ENCODE measurements at regions not wholly inside any gene's neighbourhood (a gene's known extent, or its start where the extent isn't known, plus 50 kb on each side); places are given as distances from the start of the nearest gene placed in this dataset.

DNA sequence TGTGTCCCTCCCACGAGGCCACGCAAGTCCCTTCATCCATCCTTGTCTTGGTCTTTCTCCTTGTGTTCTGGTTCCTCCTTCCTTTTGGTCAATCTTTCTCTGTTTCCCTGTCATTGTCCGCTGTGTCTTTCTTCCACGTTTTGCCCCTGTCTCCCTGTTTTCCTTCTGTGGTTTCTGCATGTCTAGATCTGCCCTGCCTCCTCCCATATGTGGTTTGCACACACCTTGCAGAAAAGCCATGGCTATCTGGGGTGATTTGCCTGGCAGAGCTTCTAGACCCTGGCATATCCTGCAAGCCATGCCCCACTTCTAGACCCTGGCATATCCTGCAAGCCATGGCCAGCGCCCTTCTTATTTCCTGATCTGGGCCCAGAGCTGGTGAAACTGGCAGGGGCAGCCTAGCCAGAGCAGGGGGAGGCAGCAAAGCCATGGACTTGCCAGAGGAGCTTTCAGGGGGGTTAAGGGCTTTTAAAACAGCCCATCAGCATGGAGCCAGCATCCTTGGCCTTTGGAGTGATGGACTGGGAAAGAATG lies 131.6 kb upstream of the NECTIN1 start (continued):
- TF ChIP-seq SPEN (CRISPR knock-in tag; IDR thresholded peaks at IDR 0.05; ENCODE audit: low read depth) (no peak), TCF7 (IDR thresholded peaks at IDR 0.05; ENCODE audit: low read depth) (no peak), ELF4 (CRISPR knock-in tag; IDR thresholded peaks at IDR 0.05; ENCODE audit: borderline replicate concordance) (no peak), ATF7 (IDR thresholded peaks at IDR 0.05) (no peak), ATF7 (CRISPR knock-in tag; IDR thresholded peaks at IDR 0.05) (no peak)

DNA sequence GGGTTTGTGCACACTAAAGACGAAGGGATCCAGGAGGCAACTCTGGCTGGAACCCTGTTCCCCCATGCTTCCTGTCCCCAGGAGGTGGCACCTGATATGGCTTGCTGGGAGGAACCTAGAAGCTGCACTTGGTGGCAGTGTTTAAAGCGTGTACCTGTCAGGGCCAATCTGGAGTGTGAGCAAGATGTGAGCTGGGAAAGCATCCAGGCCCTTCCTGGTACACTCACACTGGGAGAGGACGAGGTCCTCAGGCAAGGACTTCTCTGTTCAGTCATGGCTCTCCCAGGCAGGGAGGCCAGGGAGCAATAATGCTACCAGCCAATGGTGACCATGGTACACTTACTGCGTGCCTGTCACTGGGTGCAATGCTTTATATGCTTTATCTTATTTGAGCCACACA lies 130.7 kb upstream of the NECTIN1 start:
- H3K9ac ChIP-seq (ENCODE audit: insufficient read depth, low read depth, low read length) = no peak overlapping the region
- no peaks in the 10 kb centered on the region for H3K4me1 ChIP-seq (ENCODE audit: insufficient read depth, low read length)
- ATAC-seq (no peak), DNase-seq (ENCODE audit: low spot score) (no peak), FAIRE-seq (no peak)
- H3K4me2 ChIP-seq (ENCODE audit: low read depth, low read length) = no peak overlapping the region
- intact Hi-C loops (cut with micrococcal nuclease; ENCODE audit: unreplicated experiment) (no loop called here), in situ Hi-C loops (cut with HindIII; ENCODE audit: extremely low pct_ligation_motif_present, low pct_unique_long_range_greater_than_20kb) (no loop called here)
- no peak overlapping the region for H2AFZ ChIP-seq (ENCODE audit: low read length)
- no peaks in the 10 kb centered on the region for H3K79me2 ChIP-seq (ENCODE audit: insufficient read depth, low read length)
- no peaks in the 10 kb centered on the region for H3K36me3 ChIP-seq (replicated peaks in 1 of 2; ENCODE audit: control insufficient read depth in 1 of 2, insufficient read depth in 2 of 2, low read length in 2 of 2)
- WGBS (ENCODE audit: low lambda C conversion rate) = 20% methylated on average over 1 of the region's 4 CpGs
- H3K27me3 ChIP-seq (ENCODE audit: control insufficient read depth in 1 of 2, insufficient read depth in 2 of 2, low read length in 2 of 2) = peaks cover 3 to 51% of the 10 kb centered on the region in 2 experiments; a peak in 3 of 5 replicates
- BruUV-seq (replicated peaks) = no TSS peak
- TF ChIP-seq MAFG (CRISPR knock-in tag; IDR thresholded peaks at IDR 0.05) (no peak), ARHGAP35 (CRISPR knock-in tag; IDR thresholded peaks at IDR 0.05; ENCODE audit: borderline replicate concordance) (no peak), DNMT1 (CRISPR knock-in tag; IDR thresholded peaks at IDR 0.05) (no peak), MTA1 (CRISPR knock-in tag; IDR thresholded peaks at IDR 0.05; ENCODE audit: borderline replicate concordance) (no peak), SCMH1 (CRISPR knock-in tag; IDR thresholded peaks at IDR 0.05; ENCODE audit: borderline replicate concordance) (no peak), TCF7L2 (IDR thresholded peaks at IDR 0.05; ENCODE audit: low read depth, low read length) (no peak)
- TF ChIP-seq, protein P1, sequence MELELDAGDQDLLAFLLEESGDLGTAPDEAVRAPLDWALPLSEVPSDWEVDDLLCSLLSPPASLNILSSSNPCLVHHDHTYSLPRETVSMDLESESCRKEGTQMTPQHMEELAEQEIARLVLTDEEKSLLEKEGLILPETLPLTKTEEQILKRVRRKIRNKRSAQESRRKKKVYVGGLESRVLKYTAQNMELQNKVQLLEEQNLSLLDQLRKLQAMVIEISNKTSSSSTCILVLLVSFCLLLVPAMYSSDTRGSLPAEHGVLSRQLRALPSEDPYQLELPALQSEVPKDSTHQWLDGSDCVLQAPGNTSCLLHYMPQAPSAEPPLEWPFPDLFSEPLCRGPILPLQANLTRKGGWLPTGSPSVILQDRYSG (CRISPR knock-in tag; IDR thresholded peaks at IDR 0.05) = no peak
- TF ChIP-seq, protein P2, sequence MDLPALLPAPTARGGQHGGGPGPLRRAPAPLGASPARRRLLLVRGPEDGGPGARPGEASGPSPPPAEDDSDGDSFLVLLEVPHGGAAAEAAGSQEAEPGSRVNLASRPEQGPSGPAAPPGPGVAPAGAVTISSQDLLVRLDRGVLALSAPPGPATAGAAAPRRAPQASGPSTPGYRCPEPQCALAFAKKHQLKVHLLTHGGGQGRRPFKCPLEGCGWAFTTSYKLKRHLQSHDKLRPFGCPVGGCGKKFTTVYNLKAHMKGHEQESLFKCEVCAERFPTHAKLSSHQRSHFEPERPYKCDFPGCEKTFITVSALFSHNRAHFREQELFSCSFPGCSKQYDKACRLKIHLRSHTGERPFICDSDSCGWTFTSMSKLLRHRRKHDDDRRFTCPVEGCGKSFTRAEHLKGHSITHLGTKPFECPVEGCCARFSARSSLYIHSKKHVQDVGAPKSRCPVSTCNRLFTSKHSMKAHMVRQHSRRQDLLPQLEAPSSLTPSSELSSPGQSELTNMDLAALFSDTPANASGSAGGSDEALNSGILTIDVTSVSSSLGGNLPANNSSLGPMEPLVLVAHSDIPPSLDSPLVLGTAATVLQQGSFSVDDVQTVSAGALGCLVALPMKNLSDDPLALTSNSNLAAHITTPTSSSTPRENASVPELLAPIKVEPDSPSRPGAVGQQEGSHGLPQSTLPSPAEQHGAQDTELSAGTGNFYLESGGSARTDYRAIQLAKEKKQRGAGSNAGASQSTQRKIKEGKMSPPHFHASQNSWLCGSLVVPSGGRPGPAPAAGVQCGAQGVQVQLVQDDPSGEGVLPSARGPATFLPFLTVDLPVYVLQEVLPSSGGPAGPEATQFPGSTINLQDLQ (CRISPR knock-in tag; IDR thresholded peaks at IDR 0.05) = no peak
- TF ChIP-seq, protein P3, sequence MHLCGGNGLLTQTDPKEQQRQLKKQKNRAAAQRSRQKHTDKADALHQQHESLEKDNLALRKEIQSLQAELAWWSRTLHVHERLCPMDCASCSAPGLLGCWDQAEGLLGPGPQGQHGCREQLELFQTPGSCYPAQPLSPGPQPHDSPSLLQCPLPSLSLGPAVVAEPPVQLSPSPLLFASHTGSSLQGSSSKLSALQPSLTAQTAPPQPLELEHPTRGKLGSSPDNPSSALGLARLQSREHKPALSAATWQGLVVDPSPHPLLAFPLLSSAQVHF (CRISPR knock-in tag; IDR thresholded peaks at IDR 0.05) = no peak
- no peak overlapping the region for H3K4me3 ChIP-seq (replicated peaks in 1 of 3; ENCODE audit: insufficient read depth in 1 of 3, low read depth in 2 of 3, low read length in 3 of 3)
- ChIA-PET CTCF (ENCODE audit: low intra/inter-chr PET ratio, low total read pairs) (no interaction called here), POLR2A (no interaction called here)
- no peak overlapping the region for H3K27ac ChIP-seq (ENCODE audit: extremely low read length, insufficient read depth, low read length)
- no peaks in the 10 kb centered on the region for H3K9me3 ChIP-seq (ENCODE audit: low read length)
- no peaks in the 10 kb centered on the region for H4K20me1 ChIP-seq (ENCODE audit: insufficient read depth, low read length)

All from HepG2 (cell line).